SH-SY5Y (cell line): ENCODE measurements at regions not wholly inside any gene's neighbourhood (a gene's known extent, or its start where the extent isn't known, plus 50 kb on each side); places are given as distances from the start of the nearest gene placed in this dataset.

Source experiments
- GATA2 ChIP-seq: IDR thresholded peaks from 2 replicates; pipeline ENCODE4 v1.6.1; 2011; ENCODE audit warnings: mild to moderate bottlenecking, low read depth, low read length
- GATA3 ChIP-seq: IDR thresholded peaks from 2 replicates; pipeline ENCODE4 v1.6.1; 2011; ENCODE audit warnings: low read depth, mild to moderate bottlenecking, low read length, moderate library complexity

- TF ChIP-seq GATA2 (no peak), GATA3 (no peak)
Measured at GRCh38 chr1:228969953-228970800, 234.9 kb downstream of the RHOU start.

GRCh38 chr1:228972576-228972975 is 237.3 kb downstream of the RHOU start:
- TF ChIP-seq GATA2 (no peak), GATA3 (no peak)

GRCh38 chr1:228974273-228974672 is 239.0 kb downstream of the RHOU start:
- no peak for TF ChIP-seq GATA3
- TF ChIP-seq GATA2 = no peak

GRCh38 chr1:228975238-228975907 is 240.1 kb downstream of the RHOU start:
- TF ChIP-seq GATA3 (no peak), GATA2 (no peak)

- TF ChIP-seq GATA3 (no peak), GATA2 (no peak)
Measured at GRCh38 chr1:228976316-228976715, 241.0 kb downstream of the RHOU start.

GRCh38 chr1:228977307-228977706 is 242.0 kb downstream of the RHOU start:
- TF ChIP-seq GATA2 = no peak
- no peak for TF ChIP-seq GATA3

- TF ChIP-seq GATA3 = no peak
- no peak for TF ChIP-seq GATA2
Measured at GRCh38 chr1:228977741-228978140, 242.5 kb downstream of the RHOU start.

- TF ChIP-seq GATA2 (no peak), GATA3 (no peak)
Measured at GRCh38 chr1:228978484-228979324, 243.4 kb downstream of the RHOU start.

- TF ChIP-seq GATA3 (no peak), GATA2 (no peak)
Measured at GRCh38 chr1:228979325-228979699, 244.0 kb downstream of the RHOU start.

- TF ChIP-seq GATA2 (no peak), GATA3 (no peak)
Measured at GRCh38 chr1:228979774-228980173, 244.5 kb downstream of the RHOU start.

- TF ChIP-seq GATA3 (no peak), GATA2 (no peak)
Measured at GRCh38 chr1:228980232-228980937, 245.1 kb downstream of the RHOU start.

- TF ChIP-seq GATA2 (no peak), GATA3 (no peak)
Measured at GRCh38 chr1:228982637-228983036, 247.4 kb downstream of the RHOU start.

GRCh38 chr1:228983231-228983660 is 248.0 kb downstream of the RHOU start:
- TF ChIP-seq GATA3 (no peak), GATA2 (no peak)
